Neural cell (in vitro differentiated cells): ENCODE measurements at regions not wholly inside any gene's neighbourhood (a gene's known extent, or its start where the extent isn't known, plus 50 kb on each side); places are given as distances from the start of the nearest gene placed in this dataset.

Experiments used
- H2AFZ ChIP-seq: fragments of 200-600, 300-800 bp; sonication (generic), shearing (Covaris generic); 2 replicates; pipeline ENCODE4 v1.6.0; 2014; ENCODE audit warnings: low read depth, mild to moderate bottlenecking, antibody characterized with exemption, low read length, moderate library complexity
- H3F3A ChIP-seq: fragments of 200-600 bp; shearing (Covaris generic); 2 replicates; pipeline ENCODE4 v1.6.1; 2016; ENCODE audit warnings: mild to moderate bottlenecking, moderate library complexity, mixed read lengths, antibody characterized with exemption, low read length; ENCODE audit not compliant: insufficient read depth, poor library complexity, severe bottlenecking
- H3K27ac ChIP-seq: fragments of 200-600, 300-800 bp; sonication (generic), shearing (Covaris generic); 2 replicates; pipeline ENCODE4 v1.5.1; 2014; ENCODE audit warnings: mild to moderate bottlenecking, low read length, moderate library complexity
- H3K27me3 ChIP-seq: fragments of 300-800, 200-600 bp; sonication (generic), shearing (Covaris generic); 2 replicates; pipeline ENCODE4 v1.6.0; 2014; ENCODE audit warnings: mild to moderate bottlenecking, low read depth, low read length, moderate library complexity; ENCODE audit not compliant: insufficient read depth
- H3K36me3 ChIP-seq: fragments of 300-800, 200-600 bp; sonication (generic), shearing (Covaris generic); 2 replicates; pipeline ENCODE4 v1.5.1; 2014; ENCODE audit warnings: mild to moderate bottlenecking, antibody characterized with exemption, low read length, moderate library complexity; ENCODE audit not compliant: insufficient read depth
- H3K4me2 ChIP-seq: fragments of 300-800, 200-600 bp; sonication (generic), shearing (Covaris generic); 2 replicates; pipeline ENCODE4 v1.6.0; 2014; ENCODE audit warnings: mild to moderate bottlenecking, low read length
- H3K4me3 ChIP-seq: fragments of 300-800, 200-600 bp; sonication (generic), shearing (Covaris generic); 2 replicates; pipeline ENCODE4 v1.5.1; 2014; ENCODE audit warnings: mild to moderate bottlenecking, low read length, moderate library complexity
- H3K79me2 ChIP-seq: fragments of 200-600 bp; shearing (Covaris generic); replicated peaks from 2 replicates; pipeline ENCODE4 v1.6.0; 2014; ENCODE audit warnings: mild to moderate bottlenecking, low read length, moderate library complexity; ENCODE audit not compliant: insufficient read depth
- H3K9ac ChIP-seq: fragments of 300-800, 200-600 bp; sonication (generic), shearing (Covaris generic); 2 replicates; pipeline ENCODE4 v1.6.1; 2016; ENCODE audit warnings: mild to moderate bottlenecking, low read length, mixed read lengths
- H3K9me2 ChIP-seq: fragments of 200-600 bp; shearing (Covaris generic); 2 replicates; pipeline ENCODE4 v1.6.1; 2016; ENCODE audit warnings: mild to moderate bottlenecking, low read length, mixed read lengths; ENCODE audit not compliant: insufficient read depth
- H3K9me3 ChIP-seq: fragments of 200-600, 300-800 bp; sonication (generic), shearing (Covaris generic); 2 replicates; pipeline ENCODE4 v1.6.1; 2016; ENCODE audit warnings: mild to moderate bottlenecking, mixed run types, low read length, moderate library complexity, mixed read lengths
- H4K20me1 ChIP-seq: fragments of 200-600 bp; shearing (Covaris generic); 2 replicates; pipeline ENCODE4 v1.6.1; 2016; ENCODE audit warnings: mild to moderate bottlenecking, mixed run types; ENCODE audit not compliant: insufficient read depth
- CTCF ChIP-seq: fragments of 450-650 bp; IDR thresholded peaks from 2 replicates; pipeline ENCODE4 v1.5.1; 2014; ENCODE audit warnings: antibody characterized with exemption, mild to moderate bottlenecking, moderate library complexity; ENCODE audit not compliant: poor library complexity, severe bottlenecking
- EP300 ChIP-seq: fragments of 450-650 bp; conservative IDR thresholded peaks from 2 replicates; pipeline ENCODE4 v1.6.1; 2014; ENCODE audit warnings: antibody characterized with exemption, mild to moderate bottlenecking, moderate library complexity; ENCODE audit not compliant: poor library complexity, severe bottlenecking
- EZH2 ChIP-seq: fragments of 200-600, 300-800 bp; shearing (Covaris generic), sonication (generic); IDR thresholded peaks from 2 replicates; pipeline ENCODE4 v1.6.1; 2014; ENCODE audit warnings: antibody characterized with exemption, low read length, borderline replicate concordance, mild to moderate bottlenecking; ENCODE audit not compliant: insufficient read depth, poor library complexity, severe bottlenecking
- MXI1 ChIP-seq: fragments of 450-650 bp; conservative IDR thresholded peaks from 2 replicates; pipeline ENCODE4 v1.6.1; 2014; ENCODE audit warnings: antibody characterized with exemption, mild to moderate bottlenecking; ENCODE audit not compliant: poor library complexity, severe bottlenecking
- POLR2AphosphoS5 ChIP-seq: IDR thresholded peaks from 2 replicates; pipeline ENCODE4 v1.6.1; 2012
- RAD21 ChIP-seq: fragments of 450-650 bp; conservative IDR thresholded peaks from 2 replicates; pipeline ENCODE4 v1.6.1; 2014; ENCODE audit warnings: antibody characterized with exemption, mild to moderate bottlenecking, moderate library complexity
- REST ChIP-seq: IDR thresholded peaks from 2 replicates; pipeline ENCODE4 v1.6.1; 2012; ENCODE audit warnings: borderline replicate concordance
- SMC3 ChIP-seq: fragments of 450-650 bp; conservative IDR thresholded peaks from 2 replicates; pipeline ENCODE4 v1.6.1; 2014; ENCODE audit warnings: antibody characterized with exemption, mild to moderate bottlenecking, moderate library complexity; ENCODE audit not compliant: poor library complexity
- TAF1 ChIP-seq: IDR thresholded peaks from 2 replicates; pipeline ENCODE4 v1.6.1; 2012; ENCODE audit warnings: low read depth

GRCh38 chr4:1558205-1558604, 125.9 kb downstream of the FAM53A start:
- no peak for TF ChIP-seq TAF1
- no peak for TF ChIP-seq MXI1
- no peak for TF ChIP-seq EZH2
- no peak for TF ChIP-seq POLR2AphosphoS5
- no peak for TF ChIP-seq SMC3
- TF ChIP-seq RAD21 = no peak
- TF ChIP-seq CTCF = no peak
- TF ChIP-seq EP300 = no peak
- TF ChIP-seq REST = no peak
- no peak overlapping the region for H3K27ac ChIP-seq
- no peak overlapping the region for H3K4me3 ChIP-seq
- no peaks in the 10 kb centered on the region for H3K9me3 ChIP-seq
- H3K27me3 ChIP-seq = no peaks in the 10 kb centered on the region
- H3K79me2 ChIP-seq = no peaks in the 10 kb centered on the region
- no peaks in the 10 kb centered on the region for H3K36me3 ChIP-seq
- H4K20me1 ChIP-seq = no peaks in the 10 kb centered on the region
- H3K9ac ChIP-seq = no peak overlapping the region
- no peaks in the 10 kb centered on the region for H3K9me2 ChIP-seq
- H3F3A ChIP-seq = no peaks in the 10 kb centered on the region
- no peak overlapping the region for H2AFZ ChIP-seq
- no peak overlapping the region for H3K4me2 ChIP-seq

- H3K79me2 ChIP-seq = no peaks in the 10 kb centered on the region
- no peaks in the 10 kb centered on the region for H3K9me2 ChIP-seq
- H4K20me1 ChIP-seq = no peaks in the 10 kb centered on the region
- no peaks in the 10 kb centered on the region for H3F3A ChIP-seq
- no peak overlapping the region for H3K4me2 ChIP-seq
- no peak overlapping the region for H3K27ac ChIP-seq
- H3K4me3 ChIP-seq = no peak overlapping the region
- no peaks in the 10 kb centered on the region for H3K36me3 ChIP-seq
- TF ChIP-seq SMC3 = no peak
- TF ChIP-seq EZH2 = no peak
- TF ChIP-seq POLR2AphosphoS5 = no peak
- TF ChIP-seq TAF1 = no peak
- no peak overlapping the region for H2AFZ ChIP-seq
- H3K27me3 ChIP-seq = no peaks in the 10 kb centered on the region
- H3K9me3 ChIP-seq = no peaks in the 10 kb centered on the region
- no peak overlapping the region for H3K9ac ChIP-seq
These were observed 126.9 kb downstream of the FAM53A start for GRCh38 chr4:1557221-1557597.
